Stimulated activated CD4-positive, alpha-beta T cell treated with anti-CD3 and anti-CD28 coated beads, Interleukin-4, amount 100 ng/mL, for 48 hours (primary cell): ENCODE measurements at regions not wholly inside any gene's neighbourhood (a gene's known extent, or its start where the extent isn't known, plus 50 kb on each side); places are given as distances from the start of the nearest gene placed in this dataset.
"Not testable (repeated sequence)": the region's sequence is repeated elsewhere in the genome, so short reads cannot be mapped to it uniquely, and the experiment has no call there.

ENCODE experiments used
- DNase-seq, 2 donors: peaks; one replicate each; pipeline ENCODE4 v3.0.0-alpha.2; 2020; ENCODE audit warnings: low read depth in 2 of 2

DNA sequence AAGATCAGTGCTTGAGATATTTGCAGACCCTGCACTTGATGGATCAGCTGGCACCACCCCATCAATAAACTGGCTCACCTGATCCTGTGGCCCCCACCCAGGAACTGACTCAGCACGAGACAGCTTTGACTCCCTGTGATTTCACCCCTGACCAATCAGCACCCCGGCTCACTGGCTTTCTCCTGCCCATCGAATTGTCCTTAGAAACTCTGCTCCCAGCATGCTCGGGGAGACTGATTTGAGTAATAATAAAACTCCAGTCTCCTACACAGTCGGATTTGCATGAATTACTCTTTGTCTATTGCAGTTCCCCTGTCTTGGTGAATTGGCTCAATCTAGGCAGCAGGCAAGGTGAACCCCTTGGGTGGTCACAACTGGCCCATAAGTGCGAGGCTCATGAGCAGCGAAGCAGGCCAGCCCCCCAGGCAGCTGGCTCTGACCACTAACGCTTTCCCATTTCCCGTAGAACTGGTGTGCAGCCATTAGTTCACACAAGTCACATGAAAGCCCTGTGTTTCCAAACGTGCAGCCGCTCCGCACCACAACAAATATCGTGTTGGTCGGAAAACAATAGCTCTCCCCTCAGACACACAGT is 79.6 kb downstream of the RSPH3 start:
- no peak for DNase-seq

DNA sequence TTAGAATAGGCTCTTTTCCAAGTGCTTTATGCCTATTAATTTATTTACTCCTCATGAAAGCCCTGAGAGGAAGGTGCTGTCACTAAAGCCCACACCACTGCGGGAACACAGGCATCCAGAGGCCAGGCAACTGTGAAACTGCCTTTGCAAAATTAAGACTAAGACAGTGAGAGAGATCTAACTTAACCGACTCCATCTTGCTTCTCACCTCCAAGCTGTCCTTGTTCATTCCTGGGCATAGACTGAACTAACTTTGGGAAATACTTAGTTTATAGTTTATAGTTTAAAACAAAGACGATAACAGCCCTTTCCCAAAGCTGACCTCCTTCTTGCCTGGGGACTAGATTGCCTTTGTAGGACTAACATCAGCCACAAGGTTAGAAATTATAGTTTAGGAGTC is 80.1 kb downstream of the RSPH3 start:
- no peak for DNase-seq

DNA sequence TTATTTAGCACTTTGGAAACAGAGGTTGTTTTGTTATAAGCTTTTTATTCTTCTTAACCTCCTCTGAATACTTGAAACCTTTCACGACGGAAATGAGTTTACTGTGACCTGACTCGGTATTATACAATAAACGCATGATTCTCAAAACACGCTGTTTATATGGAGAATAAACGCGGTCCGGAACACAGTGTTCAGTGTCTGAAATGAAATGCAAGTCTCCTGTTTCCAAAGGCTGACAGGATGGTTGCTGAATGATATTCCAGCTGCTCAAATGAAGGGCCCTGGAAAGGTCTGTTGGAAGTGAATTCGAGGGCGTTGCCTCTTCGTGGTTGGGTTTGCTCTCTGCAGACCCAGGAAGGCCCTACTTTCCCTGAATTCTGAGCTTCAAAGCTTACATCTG is 83.4 kb downstream of the RSPH3 start:
- DNase-seq: no peak

DNA sequence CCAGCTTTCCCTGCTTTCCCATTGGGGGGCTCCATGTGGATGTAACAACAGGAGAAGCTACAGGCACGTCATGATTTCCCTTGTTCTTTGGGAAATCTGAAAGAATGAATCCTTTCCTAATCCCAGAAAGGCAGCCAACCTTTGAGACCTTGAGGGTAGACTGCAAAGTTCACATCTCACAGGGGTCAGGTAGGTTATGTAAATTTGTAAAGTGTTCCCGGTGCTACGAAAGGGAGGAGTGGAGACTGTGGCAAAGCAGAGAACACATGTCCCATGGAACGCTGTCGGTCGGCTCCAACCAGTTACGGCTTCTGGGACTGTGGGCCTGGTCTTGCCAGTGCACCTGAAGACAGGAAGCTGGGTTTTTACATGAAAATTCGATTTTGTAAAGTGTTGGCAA is 85.1 kb downstream of the RSPH3 start:
- DNase-seq: no peak

DNA sequence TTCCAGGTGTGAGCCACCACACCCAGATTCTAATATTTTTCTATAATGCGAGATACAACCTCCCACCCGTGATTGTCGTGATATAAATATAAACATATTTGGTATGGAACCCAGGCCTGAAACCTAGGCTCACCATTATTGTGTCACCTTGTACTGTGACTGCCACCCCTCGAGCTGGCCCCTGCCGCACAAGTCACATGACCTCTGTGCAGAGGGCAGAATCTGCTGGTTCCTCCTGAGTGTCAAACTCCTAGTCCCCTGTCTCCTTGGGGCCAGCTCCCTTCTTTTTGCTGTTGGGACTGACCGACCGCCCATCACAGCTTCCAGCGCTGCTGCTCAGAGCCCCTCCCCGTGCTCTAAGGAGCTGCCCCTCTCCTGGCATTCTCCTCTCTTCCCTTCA is 86.4 kb downstream of the RSPH3 start:
- no peak for DNase-seq

DNA sequence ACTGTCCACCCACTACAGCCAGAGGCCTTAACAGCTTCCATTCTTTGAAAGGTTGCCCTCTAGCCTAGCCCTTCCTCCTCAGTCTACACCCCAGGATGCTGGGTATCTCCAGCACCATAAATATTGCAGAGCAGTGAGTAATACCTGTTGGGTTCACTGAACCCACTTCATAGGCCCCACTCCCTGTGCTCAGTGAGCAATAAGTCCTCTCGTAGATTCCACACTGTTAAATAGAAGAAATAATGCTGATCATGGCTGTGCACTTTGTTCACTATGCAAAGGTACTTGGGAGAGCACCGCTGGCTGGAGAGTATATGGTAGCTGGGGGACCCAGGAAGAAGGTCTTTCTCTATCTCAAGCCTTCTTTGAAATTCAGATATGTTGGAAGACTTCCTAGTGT is 87.3 kb downstream of the RSPH3 start:
- no peak for DNase-seq

DNA sequence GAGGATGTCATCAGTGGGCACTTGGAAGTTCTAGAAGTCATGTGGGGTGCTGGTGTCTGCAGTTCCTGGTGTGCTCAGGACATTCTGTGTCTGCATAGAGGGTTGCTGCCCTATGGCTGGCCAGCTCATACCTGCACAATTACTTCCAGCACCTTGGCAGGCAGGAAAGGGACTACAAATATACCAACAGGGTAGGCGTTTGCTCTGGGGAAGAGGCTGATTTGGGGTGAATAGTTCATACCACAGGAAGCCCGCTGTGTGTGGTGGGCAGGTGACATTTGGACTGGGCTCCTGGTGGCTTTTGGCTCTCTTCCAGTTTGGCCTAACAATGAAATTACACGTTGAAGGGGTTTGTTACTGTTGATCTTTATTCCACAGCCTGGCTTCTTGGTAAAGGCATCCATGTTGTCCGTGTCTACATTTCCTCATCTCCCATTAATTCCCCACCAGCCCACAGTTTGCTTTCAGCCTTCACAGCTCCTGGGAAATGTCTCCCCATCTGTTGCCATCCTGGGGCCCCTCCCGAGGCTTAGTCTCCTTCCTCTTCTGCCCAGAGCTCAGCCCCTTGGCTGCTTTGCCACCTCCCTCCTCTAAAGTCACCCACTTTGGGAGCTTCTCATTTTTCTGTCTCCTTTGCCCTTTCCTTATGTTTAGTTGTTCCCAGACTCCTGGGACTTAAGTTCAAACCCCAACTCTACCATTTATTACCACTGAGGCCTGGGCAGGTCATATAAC is 88.1 kb downstream of the RSPH3 start:
- DNase-seq: no peak

DNA sequence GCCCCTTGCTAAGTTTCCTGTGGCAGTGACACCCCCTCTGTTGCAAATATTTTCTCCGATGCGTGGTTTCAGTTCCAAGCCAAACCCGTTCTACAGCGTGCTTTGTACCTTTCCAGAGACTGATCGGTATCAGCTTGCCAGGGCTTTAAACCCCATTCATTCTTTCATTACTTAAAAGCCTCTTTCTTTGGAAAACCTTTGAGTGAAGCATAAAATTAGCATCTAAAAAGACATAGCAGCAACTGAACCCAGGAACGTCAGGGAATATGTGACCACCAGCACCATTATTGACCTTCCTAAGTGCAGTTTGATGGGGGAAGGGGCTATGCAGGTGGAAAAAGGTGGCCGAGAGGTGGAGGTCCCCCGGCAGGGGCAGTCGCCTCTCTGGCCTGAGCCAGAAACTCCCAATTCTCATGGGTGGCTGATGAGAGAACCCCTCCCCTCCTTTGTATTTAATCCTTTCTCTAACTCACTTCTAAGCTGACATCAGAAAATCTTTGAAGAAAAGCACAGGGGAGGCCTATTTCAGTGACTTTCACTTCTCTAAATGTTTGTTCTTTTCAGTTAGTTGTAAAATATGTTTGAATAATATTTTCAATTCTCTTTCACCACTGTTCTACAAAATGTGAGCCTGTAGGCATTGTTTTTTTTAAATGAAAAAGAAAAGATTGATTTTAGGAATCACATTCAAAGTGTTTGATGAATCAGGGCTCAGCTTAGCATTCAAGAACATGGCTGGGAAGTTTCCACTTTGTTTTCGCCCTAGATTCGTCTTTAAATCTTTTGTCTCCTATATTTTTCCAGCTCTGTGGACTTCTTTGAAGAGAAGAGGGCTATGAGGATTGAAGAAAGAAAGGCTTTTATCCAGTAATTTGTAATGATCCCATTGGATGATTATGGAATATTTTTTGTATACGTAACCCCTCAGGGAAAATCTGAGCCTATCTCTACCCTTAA is 89.2 kb downstream of the RSPH3 start:
- DNase-seq: no peak

DNA sequence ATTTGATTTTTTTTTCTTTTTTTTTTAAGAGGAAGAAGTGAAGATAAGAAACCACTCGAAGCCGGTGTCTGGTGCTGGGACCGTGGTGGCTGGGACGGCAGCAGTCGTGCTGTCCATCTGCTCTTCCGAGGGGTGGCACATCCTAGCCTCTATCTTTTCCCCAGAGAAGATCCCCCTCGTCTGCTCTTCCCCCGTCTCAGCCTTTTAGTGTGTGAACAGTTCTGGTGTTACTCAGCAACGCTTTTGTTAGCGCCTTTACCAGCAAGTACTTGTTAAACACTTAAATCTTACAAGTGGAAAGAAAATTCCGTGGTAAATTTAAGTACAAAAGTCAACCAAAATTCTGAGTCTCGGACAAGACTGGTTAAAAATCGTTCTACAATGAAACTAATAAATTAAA is 90.1 kb downstream of the RSPH3 start:
- no peak for DNase-seq

DNA sequence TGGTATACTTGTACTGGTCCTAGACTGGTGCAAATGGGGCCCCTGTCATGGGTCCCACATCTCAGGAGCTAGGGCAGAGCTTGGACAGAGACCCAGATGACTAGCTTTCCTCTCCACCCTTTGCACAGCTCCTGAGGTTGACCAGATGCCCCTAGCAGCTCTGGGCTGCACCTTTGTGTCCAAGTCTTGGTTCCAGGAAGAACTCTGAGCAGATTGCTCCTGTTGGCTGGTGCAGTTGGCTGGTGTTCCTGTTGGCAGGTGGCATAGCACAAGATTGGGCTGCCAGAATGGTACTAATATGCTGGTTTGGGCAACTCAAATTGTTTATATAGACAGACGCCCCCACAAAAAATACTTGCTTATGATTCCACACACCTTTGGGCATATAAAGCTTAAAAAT is 89.4 kb upstream of the EZR start:
- DNase-seq: no peak

DNA sequence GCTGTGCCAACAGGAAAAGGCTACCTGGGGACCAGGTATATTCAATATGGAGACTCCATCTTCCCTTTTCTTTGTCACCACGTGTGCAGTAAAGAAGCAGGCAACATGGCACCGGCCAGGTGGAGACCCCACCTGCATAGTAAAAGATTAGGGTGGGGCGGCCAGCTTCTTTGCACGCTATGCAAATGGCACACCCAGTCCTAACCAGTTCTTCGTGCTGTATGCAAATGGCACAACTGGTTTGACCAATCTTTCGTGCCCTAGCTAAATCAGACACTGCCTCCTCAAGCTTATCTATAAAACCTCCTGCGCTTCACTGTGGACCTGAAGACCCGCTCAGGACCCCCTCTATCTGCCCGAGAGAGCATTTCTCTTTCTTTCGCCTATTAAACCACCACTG is 88.8 kb upstream of the EZR start:
- no peak for DNase-seq

DNA sequence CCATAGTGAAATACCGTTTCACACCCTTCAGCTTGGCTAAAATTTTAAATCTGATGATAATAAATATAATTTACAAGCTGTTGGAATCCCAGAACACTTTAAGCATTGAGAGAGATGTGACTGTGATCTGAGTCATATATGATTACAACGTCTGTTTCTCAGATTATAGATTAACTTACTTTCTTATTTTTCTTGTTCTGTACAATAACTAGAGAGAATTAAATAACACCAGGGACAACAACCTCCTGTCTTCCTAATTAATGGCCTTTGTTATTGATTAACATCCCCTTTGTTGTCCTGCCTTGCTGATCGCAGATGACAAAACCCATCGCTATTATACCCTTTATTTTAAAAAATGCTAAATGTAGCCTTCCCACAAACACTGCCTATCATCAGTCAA is 87.8 kb upstream of the EZR start:
- DNase-seq: no peak

DNA sequence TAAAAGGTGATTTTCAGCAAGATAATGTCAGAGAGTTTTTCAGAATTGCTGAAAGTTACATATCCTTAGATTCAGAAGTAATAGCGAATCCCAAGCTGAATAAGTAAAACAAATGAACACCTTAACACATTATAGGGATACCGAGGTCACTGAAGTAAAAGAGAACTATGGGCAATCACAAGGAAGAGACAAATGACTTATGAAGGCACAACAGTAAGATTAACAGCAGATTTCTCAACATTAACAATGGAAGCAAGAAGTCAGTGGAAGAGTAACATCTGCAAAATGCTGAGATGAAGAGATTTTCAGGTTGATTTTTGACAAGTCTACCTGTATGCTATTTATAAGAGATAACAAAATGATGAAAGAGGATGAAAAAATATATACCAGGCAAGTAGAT is 86.1 kb upstream of the EZR start:
- no peak for DNase-seq

DNA sequence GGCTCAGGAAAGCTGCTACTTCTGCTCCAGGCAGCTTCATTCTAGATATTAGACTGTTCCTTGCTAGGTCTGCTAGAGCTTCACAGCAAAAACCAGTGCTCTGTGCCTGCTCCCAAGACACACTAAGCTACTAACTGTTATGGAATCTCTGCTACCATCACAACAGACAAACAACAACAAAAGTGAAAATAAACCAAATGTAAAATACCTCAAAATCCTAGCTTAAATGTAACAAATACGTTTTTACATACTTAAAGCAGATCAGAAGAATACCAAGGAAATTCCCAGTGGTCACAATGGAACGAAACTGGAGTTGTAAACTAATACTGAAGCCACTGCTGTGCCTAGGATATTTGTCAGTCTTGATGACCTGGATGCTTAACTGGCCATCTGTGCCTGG is 84.6 kb upstream of the EZR start:
- no peak for DNase-seq

DNA sequence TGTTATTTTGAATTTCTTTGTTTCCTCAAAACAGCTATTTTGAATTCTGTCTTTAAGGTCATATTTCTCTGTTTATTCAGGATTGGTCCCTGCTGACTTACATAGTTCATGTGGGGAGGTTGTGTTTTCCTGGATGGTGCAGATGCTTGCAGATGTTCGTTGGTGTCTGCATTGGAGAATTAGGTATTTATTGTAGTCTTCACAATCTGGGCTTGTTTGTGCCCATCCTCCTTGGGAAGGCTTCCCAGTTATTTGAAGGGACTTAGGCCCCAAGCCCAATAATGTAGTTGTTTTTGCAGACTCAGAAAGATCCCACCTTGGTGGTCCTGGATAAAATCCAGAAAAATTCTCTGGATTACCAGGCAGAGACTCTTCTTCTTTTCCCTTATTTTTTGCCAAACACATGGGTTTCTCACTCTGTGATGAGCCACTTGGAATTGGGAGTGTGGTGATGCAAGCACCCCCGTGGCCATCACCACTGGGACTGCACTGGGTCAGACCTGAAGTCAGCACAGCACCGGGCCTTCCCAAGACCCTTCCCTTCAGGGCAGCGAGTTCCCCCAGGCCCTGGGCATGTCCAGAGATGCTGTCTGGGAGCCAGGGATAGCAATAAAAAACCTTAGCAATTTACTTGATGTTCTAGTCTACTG is 81.6 kb upstream of the EZR start:
- no peak for DNase-seq

DNA sequence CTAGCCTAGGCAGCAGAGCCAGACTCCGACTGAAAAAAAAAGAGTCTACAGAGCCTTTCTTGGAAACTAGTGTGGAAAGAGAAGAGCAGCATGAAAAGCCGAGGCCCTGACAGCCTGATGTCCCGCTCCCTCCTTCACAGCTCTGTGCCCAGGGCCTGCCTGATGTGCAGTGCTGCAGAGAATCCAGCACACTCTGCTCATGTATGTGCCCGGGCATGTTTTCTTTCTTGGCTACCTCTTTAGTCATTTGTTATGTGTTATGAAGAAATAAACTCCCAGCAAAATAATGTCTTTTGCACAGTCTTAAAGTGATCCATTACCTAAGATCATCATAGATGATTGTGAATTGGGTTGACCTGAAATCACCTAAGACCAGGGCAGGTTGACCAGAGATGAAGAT is 78.1 kb upstream of the EZR start:
- DNase-seq: no peak

DNA sequence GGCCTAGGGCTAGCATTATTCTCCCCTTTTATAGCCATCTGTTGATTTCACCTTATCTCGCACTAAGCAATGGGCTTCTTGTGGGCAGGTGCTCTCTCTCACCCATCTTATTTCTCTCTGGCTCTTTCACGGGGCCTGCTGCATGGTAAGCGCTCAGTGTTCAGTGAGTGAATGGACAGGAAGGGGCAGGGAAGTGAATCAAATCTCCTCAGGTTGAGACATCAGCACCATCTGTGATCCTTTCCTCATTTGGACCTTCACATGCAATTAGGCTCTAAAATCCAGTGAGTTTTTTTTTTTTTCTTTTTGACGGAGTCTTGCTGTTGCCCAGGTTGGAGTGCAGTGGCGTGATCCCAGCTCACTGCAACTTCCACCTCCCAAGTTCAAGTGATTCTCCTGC is 76.5 kb upstream of the EZR start:
- DNase-seq: no peak

DNA sequence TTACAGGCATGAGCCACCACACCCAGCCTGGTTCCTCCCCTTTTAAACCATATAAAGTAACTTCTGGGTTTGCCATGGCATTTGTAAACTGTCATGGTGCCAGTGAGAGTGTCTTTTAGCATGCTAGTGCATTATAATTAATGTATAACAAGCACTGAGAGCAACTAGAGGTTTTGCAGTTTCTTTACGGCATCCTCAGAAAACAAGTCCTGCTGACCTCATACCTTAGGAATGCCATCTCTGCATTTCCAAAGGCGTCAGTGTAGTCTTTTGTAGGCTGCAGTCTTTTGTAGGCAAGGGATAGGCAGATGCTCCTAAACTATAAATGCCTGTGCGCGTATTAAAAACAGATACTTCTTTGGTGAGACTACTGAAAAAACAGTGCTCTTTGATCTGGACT is 75.0 kb upstream of the EZR start:
- DNase-seq: no peak

DNA sequence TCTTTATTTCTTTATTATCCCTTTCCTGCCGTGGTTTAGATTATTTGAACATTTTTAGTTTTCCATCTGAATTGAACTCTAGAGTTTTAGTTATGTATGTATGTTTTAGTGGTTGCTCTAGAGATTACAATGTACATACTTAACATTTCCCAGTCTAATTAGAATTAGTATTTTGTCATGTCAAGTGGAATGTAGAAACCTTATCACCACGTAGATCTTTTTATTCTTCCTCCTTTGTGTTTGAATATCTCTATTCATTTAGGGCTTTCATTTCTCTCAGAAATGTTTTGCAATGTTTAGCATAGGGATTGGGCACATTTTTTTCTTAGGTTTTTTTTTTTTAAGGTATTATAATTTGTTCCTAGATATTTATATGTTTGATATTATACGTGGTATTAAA is 73.1 kb upstream of the EZR start:
- DNase-seq: no peak

DNA sequence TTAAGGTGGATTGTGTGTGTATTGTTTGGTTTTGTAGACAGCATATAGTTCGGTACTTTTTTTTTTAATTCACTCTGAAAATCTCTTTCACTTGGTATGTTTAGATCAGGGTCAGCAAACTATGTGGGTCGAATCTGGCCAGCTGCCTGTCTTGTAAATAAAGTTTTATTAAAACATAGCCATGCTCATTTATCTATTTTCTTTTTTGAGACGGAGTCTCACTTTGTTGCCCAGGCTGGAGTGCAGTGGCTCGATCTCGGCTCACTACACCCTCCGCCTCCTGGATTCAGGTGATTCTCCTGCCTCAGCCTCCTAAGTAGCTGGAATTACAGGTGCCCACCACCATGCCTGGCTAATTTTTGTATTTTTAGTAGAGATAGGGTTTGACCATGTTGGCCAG is 72.4 kb upstream of the EZR start:
- not testable (repeated sequence) for DNase-seq

DNA sequence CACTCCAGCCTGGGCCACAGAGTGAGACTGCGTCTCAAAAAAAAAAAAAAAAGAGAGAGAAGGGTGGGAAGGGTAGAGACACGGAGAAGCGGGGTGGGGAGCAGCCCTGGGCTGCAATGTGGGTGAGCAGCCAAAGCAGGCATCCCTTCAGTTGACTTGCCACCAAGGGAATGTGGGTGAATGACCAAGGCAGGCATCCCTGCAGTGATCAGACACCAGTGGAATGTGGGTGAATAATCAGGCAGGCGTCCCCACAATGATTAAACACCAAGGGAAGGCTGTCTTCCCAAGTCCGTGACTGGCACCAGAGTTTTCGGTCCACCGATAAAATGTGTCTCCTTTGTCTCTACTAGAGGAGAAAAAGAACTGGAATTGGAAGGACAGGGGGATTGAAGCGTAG is 69.0 kb upstream of the EZR start:
- DNase-seq: not testable (repeated sequence)

DNA sequence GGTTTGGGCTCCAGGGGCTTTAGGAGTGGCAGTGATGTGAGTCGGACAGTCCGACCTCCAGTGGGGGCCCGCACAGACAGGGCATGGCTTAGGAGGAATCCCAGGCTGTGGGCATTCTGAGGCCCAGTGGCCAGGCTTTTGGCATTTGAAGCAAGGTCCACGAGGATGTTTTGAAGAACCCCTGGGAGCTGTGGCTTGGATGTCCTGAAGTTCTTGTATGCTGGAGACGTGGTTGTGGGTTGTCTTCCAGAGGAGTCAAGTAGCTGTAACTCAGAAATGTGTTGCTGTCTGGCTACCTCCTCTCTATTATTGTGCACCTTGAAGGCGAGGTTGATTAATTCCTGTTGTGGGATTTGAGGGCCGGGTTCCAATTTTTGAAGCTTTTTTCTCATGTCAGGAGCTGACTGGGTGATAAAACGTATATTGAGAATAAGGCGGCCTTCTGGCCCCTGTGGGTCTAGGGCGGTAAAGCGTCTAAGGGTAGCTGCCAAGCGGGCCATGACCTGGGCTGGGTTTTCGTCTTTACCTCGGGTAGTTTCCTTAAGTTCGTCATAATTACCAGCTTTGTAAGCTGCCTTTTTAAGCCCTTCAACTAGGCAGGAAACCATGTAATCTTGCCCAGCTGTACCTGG is 67.3 kb upstream of the EZR start:
- not testable (repeated sequence) for DNase-seq
